T-helper 1 cell treated with Interleukin-12 subunit alpha and Interleukin-12 subunit beta and Interleukin-4 antibody, amounts not matched to agents 30 ng/mL and 1 ng/mL, for 36 hours (primary cell): ENCODE measurements at regions not wholly inside any gene's neighbourhood (a gene's known extent, or its start where the extent isn't known, plus 50 kb on each side); places are given as distances from the start of the nearest gene placed in this dataset.

Source experiments
- intact Hi-C: fragments of 100-400 bp; cut with micrococcal nuclease; formaldehyde crosslinking; loops from one replicate; pipeline ENCODE4 v1.15.1; 2024

- intact Hi-C loops = no loop called here
These were observed 165.6 kb upstream of the FSTL4 start for GRCh38 chr5:133777951-133778350.

- intact Hi-C loops = no loop called here
These were observed 163.4 kb upstream of the FSTL4 start for GRCh38 chr5:133775584-133776304.

- intact Hi-C loops = no loop called here
These were observed 161.2 kb upstream of the FSTL4 start for GRCh38 chr5:133773247-133774202.

GRCh38 chr5:133769842-133770241, 157.5 kb upstream of the FSTL4 start:
- intact Hi-C loops = loop anchor here (2.0 kb wide), 1 partner anchor 49 kb away; no protein-coding TSS in a partner anchor

GRCh38 chr5:133763744-133764143, 151.4 kb upstream of the FSTL4 start:
- intact Hi-C loops = no loop called here

- intact Hi-C loops = no loop called here
These were observed 149.3 kb upstream of the FSTL4 start for GRCh38 chr5:133761632-133762031.

GRCh38 chr5:133760532-133760931, 148.2 kb upstream of the FSTL4 start:
- intact Hi-C loops = no loop called here

GRCh38 chr5:133758641-133759040, 146.3 kb upstream of the FSTL4 start:
- intact Hi-C loops = no loop called here

- intact Hi-C loops = no loop called here
These were observed 145.1 kb upstream of the FSTL4 start for GRCh38 chr5:133757396-133757945.

- intact Hi-C loops = no loop called here
These were observed 144.4 kb upstream of the FSTL4 start for GRCh38 chr5:133756756-133757155.

GRCh38 chr5:133756036-133756435, 143.7 kb upstream of the FSTL4 start:
- intact Hi-C loops = no loop called here

GRCh38 chr5:133754575-133755169, 142.3 kb upstream of the FSTL4 start:
- intact Hi-C loops = loop anchor here (1.0 to 5.0 kb wide), 3 partner anchors 115 to 642 kb away; no protein-coding TSS in a partner anchor

GRCh38 chr5:133753856-133754255, 141.5 kb upstream of the FSTL4 start:
- intact Hi-C loops = loop anchor here (1.0 to 5.0 kb wide), 3 partner anchors 115 to 642 kb away; no protein-coding TSS in a partner anchor

- intact Hi-C loops = loop anchor here (5.0 kb wide), 1 partner anchor 640 kb away; no protein-coding TSS in a partner anchor
These were observed 139.5 kb upstream of the FSTL4 start for GRCh38 chr5:133751846-133752245.

GRCh38 chr5:133751421-133751820, 139.1 kb upstream of the FSTL4 start:
- intact Hi-C loops = loop anchor here (5.0 kb wide), 1 partner anchor 639 kb away; no protein-coding TSS in a partner anchor

- intact Hi-C loops = loop anchor here (5.0 kb wide), 1 partner anchor 639 kb away; no protein-coding TSS in a partner anchor
These were observed 138.5 kb upstream of the FSTL4 start for GRCh38 chr5:133750856-133751255.

- intact Hi-C loops = loop anchor here (5.0 kb wide), 1 partner anchor 638 kb away; no protein-coding TSS in a partner anchor
These were observed 138.0 kb upstream of the FSTL4 start for GRCh38 chr5:133750356-133750755.

GRCh38 chr5:133749331-133749985, 137.1 kb upstream of the FSTL4 start:
- intact Hi-C loops = no loop called here

- intact Hi-C loops = no loop called here
These were observed 134.5 kb upstream of the FSTL4 start for GRCh38 chr5:133746834-133747233.

- intact Hi-C loops = no loop called here
These were observed 132.6 kb upstream of the FSTL4 start for GRCh38 chr5:133744960-133745308.
